HG02623 (cell line): ENCODE measurements at regions not wholly inside any gene's neighbourhood (a gene's known extent, or its start where the extent isn't known, plus 50 kb on each side); places are given as distances from the start of the nearest gene placed in this dataset.
A peak's percentile ranks its signal among the peaks of the same experiment; 100 is the strongest.

Source experiments
- ATAC-seq: cut with Tn5 transposase; IDR thresholded peaks from one replicate; pipeline ENCODE4 v1.9.1; 2021; ENCODE audit warnings: moderate library complexity; ENCODE audit not compliant: unreplicated experiment

GRCh38 chr14:81946834-81947798 lies 413.5 kb upstream of the SEL1L start:
- ATAC-seq: no peak

- ATAC-seq: no peak
Observed at GRCh38 chr14:81952917-81953316, 419.3 kb upstream of the SEL1L start.

GRCh38 chr14:81953419-81953818 lies 419.8 kb upstream of the SEL1L start:
- ATAC-seq: no peak

- no peak for ATAC-seq
Observed at GRCh38 chr14:81955123-81955522, 421.5 kb upstream of the SEL1L start.

DNA sequence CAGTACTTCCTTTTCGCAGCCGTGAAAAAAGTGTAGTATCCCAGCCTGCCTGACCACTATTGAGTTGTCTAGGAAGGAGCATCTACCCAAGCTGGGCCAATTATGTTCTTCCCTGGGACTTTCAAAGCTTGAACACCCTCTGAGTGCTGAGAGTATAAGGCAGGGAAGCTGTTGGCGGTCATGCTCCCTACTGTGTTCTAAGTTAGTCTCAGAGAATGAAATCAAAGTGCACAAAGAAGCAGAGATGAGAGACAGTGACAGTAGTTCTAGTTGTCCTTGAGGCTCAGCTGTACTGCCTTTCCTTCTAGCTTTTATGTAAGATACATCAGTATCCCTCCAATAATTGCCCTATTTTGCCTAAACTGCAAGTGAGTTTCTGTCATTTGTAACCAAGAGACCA lies 427.1 kb upstream of the SEL1L start:
- ATAC-seq: no peak

GRCh38 chr14:81963846-81964245 lies 430.2 kb upstream of the SEL1L start:
- no peak for ATAC-seq

DNA sequence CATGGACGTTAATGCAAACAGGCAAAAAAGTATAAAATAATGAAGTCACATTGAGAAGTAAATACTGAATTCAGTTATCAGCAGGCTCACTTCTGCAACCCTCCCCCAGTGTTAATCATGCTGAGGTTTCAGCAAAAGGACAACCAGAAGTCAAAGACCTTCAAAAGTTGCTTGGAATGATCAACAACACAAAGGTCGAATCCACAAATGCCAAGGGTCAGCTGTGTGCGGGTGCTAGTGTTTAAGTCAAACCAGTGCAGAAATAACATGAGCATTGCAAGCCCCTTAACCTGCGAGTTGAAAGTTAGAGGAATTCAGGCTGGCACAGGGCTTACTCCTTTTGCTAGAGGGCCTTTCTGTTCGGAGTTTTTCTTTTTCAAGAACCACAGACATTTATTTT lies 436.7 kb upstream of the SEL1L start:
- ATAC-seq: no peak

GRCh38 chr14:81971911-81972310 lies 438.3 kb upstream of the SEL1L start:
- no peak for ATAC-seq

DNA sequence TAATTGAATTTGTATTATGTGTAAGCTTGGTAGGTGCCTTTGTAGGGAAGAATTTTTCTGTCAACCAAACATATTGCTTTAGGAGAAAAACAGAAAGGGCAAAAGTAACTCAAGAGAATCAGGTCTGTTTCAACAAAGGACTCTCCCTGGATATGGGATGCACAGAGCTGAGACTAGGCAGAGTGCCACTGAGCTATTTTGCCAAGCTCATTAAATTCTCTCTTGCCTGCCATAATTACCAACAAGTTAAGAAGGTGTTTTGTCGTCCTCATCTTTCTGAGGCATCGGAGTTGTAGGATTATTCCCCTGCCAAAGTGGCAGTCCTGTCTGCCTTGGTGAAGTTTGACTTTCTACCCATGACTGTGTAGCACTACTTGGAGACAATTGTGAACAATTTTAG lies 438.9 kb upstream of the SEL1L start:
- no peak for ATAC-seq

DNA sequence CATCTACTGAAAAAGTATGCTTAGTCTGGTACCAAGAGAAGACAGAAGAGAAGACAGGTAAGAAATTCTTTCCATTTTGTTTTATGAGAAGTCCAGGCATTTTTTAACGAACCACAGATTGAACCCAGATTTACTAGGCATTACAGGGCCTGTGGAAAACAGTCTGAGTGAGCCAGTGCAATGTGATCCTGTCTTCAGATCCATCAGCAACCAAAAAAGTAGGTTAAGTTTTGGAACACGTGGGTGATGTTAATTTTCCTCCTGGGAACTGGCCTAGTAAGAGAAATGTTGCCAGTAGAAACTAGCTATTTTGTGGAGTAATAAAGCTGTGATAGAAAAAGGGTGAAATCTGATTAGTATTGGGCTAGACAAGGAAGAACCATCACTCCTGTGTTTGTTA lies 440.9 kb upstream of the SEL1L start:
- ATAC-seq: no peak

DNA sequence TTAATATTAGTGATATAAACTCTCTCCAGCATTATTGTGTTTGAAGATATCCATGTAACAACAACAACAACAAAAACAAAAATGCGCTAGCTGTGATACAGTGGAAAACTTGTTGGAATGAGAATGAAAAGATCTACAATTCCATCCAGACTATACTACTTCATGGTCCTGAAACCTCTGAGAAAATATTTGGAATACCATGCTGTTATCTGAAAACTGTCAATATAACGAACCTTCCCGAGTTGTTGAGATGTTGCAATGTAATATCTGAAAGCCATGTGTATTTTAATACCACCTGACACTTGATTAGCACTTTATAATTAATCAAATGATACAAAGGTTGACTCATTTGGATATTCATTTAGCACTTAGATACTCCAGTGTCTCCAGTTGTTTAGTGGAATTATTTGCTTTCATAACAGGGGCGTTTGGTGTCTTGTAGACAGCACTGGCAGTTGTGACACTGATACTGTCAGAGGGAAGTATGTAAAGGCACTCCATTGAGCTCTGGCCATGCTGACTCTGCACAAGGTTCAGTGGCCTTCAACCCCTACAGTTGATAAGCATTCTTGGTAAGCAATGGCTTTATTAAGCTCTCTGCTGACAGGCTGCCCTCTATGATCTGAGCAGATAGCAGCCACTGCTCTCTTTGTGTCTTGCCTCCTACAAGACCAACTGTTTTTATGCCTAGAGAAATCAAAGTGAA lies 447.1 kb upstream of the SEL1L start:
- ATAC-seq: no peak

- ATAC-seq: no peak
Observed at GRCh38 chr14:81981307-81981675, 447.6 kb upstream of the SEL1L start.

- ATAC-seq: no peak
Observed at GRCh38 chr14:81982046-81982445, 448.4 kb upstream of the SEL1L start.

- no peak for ATAC-seq
Observed at GRCh38 chr14:81986005-81986404, 452.4 kb upstream of the SEL1L start.

DNA sequence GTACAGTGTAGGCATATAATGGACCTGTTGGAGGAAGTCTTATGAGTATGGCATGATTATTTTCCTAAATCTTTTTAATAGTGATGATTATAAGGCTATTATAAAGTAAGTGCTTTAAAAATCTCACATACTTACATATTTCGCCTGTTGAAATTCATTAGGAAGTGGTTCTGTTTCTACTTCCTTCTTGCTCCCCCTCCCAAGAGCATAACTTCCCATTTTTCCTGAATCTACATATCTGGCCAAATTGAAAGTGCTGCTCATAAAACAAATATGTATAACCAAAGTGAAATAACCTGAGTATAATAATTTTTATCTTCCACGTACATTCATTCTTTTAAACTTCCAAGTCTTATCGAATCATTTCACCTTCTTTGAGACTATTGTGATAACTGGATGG lies 455.6 kb upstream of the SEL1L start:
- ATAC-seq: no peak

DNA sequence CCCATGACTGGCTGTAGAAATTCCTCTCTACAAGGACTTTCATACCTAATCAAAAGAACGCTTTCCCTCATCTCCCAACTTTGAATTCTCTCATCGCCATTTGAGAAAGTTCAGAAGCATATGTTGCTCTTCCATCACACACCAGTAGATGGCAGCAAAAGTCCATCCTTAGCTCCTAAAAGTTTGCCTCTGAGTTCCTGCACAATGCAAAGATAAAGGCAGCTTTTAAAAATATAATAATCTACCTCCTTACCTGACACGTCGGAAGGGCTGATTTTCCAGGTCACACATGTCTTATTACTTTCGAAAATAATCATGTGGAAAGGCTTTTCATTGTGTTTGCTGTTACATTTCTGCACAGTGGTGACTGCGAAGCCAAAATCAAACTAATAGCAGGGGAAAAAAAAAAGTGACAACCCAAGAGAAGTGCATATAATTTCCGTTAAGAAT lies 456.7 kb upstream of the SEL1L start:
- ATAC-seq: peak; percentile 66

DNA sequence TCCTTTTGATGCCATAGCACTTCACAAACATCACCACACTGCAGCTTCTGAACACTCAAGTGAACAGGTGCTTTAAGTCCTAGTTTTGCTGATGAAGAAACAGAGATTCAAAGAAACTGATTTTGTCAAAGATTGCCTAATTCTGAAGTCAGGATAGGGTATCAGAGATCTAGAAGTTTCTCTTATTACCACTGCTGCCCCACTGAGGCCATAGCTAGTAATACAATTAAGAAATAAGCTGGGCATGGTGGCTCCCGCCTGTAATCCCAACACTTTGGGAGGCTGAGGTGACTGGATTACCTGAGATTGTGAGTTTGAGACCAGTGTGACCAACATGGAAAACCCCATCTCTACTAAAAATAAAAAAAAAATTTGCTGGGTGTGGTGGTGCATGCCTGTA lies 458.3 kb upstream of the SEL1L start:
- ATAC-seq: no peak

DNA sequence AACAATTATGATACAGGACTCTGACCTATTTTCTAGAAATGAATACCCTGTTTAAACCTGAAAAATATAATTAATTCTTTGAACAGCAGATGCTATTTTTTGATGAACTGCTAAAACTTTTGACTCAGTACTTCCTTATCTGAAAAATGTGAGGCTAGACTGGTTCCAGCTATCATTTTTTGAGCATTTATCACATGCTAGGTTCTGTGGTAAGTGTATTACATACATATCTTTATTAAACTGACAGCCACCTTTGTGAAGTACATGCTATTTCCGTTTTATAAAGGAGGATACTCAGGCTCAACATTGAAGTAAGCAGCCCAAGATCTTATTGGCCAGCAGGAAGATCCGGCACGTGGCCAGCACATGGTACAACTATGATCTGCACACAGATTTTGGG lies 459.8 kb upstream of the SEL1L start:
- ATAC-seq: no peak

- no peak for ATAC-seq
Observed at GRCh38 chr14:82003426-82003825, 469.8 kb upstream of the SEL1L start.

- ATAC-seq: no peak
Observed at GRCh38 chr14:82009076-82009475, 475.4 kb upstream of the SEL1L start.

DNA sequence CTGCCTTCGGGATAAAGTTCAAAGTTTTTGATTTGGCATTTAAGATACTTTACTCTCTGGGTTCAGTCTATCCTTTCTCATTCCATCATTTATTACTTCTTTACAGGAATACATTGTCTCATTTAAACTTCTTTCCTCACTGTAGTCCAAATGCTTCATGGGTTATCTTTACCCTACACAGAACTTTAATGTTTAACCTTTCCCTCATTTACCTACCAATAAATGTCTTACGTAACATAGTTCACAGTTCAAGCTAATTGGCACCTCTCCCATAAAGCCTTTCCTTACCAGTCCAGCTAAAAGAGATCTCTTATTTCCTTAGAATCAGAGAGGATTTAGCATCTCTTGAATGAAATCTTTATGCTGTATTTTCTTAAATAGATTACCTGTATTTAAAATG lies 476.3 kb upstream of the SEL1L start:
- no peak for ATAC-seq

DNA sequence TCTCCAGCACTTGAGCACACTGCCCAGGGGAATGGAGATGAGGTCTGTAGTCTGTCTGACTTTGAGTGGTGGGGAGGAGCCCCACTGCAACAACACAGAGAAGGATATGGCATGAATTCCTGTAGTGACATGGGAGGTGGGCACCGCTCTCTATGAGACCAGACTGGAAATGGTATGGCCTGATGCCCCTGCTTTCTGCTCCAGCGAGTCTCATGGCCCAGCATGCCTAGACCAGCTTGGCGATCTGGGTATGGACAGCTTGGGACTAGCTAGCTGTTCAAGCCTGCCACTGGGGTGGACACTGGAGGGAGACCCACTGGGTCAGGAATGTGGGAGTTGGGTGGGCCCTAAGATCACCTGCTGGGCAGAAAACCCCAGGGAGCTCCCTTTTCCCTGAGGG lies 477.8 kb upstream of the SEL1L start:
- ATAC-seq: no peak
